DND-41 (cell line): ENCODE measurements at regions not wholly inside any gene's neighbourhood (a gene's known extent, or its start where the extent isn't known, plus 50 kb on each side); places are given as distances from the start of the nearest gene placed in this dataset.

ENCODE experiments used
- EZH2 ChIP-seq: IDR thresholded peaks from 3 replicates; pipeline ENCODE4 v1.6.1; 2012; ENCODE audit warnings: borderline replicate concordance, low read depth, mild to moderate bottlenecking, moderate library complexity, low read length, inconsistent platforms; ENCODE audit not compliant: severe bottlenecking
- TF ChIP-seq, protein P1 (sequence below): IDR thresholded peaks from 2 replicates; pipeline ENCODE4 v1.5.1; 2012; ENCODE audit warnings: borderline replicate concordance, low read length, moderate library complexity, mild to moderate bottlenecking; ENCODE audit not compliant: poor library complexity, severe bottlenecking; ENCODE audit errors: extremely low read depth

DNA sequence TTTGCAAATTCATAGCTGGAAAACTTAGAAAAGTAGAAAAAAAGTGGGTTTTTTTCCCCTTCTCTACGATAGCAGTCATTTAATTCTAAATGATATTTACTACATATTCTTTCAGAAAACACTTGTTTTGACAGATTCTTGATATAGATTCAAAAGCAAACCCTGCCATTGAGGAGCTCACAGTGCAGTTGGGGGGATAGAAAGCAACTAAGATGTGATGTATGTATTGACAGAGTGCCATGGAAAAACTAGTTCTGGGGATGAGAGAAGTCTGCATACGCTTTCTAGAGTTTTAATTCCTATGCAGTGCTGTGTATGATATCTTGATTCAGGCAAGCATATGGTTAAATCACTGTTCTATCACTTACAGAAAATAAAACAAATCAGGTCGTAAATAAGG lies 436.6 kb upstream of the GHITM start:
- TF ChIP-seq, protein P1, sequence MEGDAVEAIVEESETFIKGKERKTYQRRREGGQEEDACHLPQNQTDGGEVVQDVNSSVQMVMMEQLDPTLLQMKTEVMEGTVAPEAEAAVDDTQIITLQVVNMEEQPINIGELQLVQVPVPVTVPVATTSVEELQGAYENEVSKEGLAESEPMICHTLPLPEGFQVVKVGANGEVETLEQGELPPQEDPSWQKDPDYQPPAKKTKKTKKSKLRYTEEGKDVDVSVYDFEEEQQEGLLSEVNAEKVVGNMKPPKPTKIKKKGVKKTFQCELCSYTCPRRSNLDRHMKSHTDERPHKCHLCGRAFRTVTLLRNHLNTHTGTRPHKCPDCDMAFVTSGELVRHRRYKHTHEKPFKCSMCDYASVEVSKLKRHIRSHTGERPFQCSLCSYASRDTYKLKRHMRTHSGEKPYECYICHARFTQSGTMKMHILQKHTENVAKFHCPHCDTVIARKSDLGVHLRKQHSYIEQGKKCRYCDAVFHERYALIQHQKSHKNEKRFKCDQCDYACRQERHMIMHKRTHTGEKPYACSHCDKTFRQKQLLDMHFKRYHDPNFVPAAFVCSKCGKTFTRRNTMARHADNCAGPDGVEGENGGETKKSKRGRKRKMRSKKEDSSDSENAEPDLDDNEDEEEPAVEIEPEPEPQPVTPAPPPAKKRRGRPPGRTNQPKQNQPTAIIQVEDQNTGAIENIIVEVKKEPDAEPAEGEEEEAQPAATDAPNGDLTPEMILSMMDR = no peak
- TF ChIP-seq EZH2 = no peak
